HG03565 (cell line): ENCODE measurements at regions not wholly inside any gene's neighbourhood (a gene's known extent, or its start where the extent isn't known, plus 50 kb on each side); places are given as distances from the start of the nearest gene placed in this dataset.

Experiments
- ATAC-seq: cut with Tn5 transposase; IDR thresholded peaks from one replicate; pipeline ENCODE4 v1.9.1; 2021; ENCODE audit warnings: mild to moderate bottlenecking, moderate library complexity; ENCODE audit not compliant: unreplicated experiment

DNA sequence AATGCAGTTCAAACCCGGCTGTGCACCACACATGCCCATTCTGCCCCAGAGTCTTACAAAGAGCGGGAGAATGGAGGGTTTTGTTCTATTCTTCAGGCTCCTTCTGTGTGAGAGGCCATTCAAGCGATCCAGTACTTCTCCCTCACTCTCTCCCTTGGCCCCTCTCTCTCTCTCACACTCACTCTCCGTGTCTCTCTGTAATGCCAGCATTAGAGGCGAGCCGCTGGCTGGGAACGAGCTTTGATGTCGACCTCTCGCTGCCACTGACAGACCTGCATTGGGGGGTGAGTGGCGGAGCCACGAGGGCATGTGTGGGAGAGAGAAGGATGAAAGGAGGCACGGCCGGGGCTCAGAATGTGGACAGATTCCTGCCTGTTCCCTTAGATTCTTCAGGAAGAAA, 231.7 kb upstream of the ARRDC4 start:
- no peak for ATAC-seq

DNA sequence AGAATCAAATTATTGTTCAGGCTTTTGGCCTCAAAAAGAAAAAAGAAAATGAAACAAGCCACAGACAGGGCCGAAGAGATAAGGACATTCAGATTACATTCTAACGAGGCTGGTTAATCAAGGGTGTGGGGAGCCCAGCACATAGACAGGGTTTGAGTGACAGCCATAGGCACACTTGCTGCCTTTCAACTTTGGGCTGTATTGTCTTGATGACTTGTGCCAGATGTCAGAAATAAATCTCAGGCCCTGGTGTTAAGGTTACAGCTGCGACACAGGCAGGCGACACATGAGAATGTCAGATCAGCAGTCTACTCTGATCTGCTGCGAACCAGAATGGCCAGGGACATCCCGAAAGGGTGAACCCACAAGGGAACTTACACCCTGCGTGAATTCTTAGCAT, 231.2 kb upstream of the ARRDC4 start:
- no peak for ATAC-seq

DNA sequence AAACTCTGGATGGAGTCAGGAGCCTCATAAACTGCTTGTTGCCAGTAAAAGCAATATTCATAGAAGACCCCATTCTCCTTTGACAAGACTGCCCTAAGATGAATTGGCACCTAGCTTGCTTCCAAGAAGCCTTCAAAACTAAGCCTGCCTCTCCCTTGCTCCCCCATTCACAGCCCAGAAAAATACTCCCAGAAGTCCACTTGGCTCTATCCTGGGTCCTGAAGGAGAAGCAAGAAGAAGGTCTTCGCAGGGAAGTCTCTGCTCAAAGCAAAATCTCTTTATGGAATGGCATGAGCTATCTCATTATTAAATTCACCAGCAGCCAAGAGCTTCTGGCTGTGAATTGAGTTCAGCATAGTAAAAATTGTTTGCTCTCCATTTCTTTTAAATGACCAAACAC, 230.2 kb upstream of the ARRDC4 start:
- no peak for ATAC-seq

DNA sequence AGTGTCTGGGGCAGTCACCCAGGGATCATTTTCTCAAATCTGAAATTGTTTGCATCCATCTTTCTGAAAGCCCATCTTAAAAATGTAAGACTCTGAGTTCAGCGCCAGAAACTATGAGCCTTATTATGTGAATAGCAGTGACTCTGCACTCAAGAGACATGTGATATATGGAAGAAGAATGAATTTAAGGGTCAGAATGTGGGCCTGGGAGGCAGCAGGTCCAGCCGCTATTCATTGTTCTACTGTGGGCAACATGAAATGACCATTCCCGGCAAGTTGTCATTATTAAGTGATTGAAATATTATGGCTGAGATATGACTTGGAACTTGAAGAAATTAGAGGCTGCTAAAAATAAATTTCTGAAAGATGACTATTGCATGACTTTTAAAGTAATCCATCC, 228.6 kb upstream of the ARRDC4 start:
- ATAC-seq, result no peak

DNA sequence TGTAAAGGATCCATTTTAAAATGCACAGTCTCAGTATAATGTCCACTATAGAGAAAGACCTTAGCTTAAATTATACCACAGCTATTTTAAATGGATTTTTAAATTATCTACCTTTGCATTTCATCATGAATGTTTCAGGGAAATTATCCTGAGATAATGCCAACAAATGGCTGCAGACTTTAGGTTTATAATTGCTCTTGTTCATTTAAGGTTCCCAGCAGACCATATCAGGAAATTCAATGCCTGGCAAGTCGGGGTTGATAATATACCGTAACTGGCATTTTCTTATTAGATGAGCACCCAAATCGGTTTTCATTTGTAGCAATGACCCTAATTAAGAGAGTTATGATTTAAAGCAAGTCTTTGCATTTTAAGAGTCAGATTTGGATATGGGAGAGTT, 227.1 kb upstream of the ARRDC4 start:
- ATAC-seq, result no peak

DNA sequence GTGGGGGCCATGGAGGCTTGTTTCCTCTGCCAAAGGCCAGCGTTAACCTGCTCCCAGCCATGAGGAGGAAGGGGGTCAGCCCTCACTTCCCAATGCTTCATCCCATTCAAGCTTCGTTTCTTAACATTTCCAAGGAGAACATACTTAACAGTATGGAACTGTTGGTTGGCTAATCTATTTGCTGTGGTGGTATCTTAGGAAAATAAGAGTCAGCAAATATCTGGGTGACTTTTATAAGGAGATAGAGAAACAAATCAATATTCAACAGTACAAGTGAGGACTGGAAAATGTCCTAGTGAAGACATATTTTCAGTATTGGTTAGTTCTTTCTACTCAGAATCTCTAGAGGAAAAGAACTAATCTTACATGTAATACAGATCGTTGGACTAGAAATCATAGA, 223.8 kb upstream of the ARRDC4 start:
- ATAC-seq, result no peak

DNA sequence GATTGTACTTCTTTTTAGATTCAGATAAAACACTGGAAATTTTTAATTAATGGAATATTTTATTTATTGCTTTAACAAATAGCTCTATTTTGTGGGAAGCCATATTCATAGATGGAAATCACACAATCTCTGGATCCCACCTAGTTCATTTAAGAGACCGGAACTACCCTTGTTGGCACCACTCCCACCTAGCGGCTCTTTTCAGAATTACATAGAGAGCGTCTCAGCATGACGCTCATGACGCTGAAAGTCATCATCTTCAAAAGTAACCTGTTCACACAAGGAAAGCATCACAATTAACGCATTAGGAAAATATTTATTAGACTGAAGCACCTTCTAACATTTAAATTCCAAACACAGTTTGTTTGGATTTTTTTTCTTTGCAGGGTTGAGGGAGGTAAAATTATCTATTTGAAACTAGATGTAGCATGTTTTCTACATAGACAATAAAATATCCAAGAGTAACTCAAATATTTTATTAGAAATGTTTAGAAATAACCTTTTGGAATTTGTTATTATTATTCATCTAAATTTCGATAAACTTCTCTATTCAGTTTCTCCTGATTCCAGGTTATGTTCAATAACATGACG, 214.9 kb upstream of the ARRDC4 start:
- ATAC-seq, result peak; percentile 83

DNA sequence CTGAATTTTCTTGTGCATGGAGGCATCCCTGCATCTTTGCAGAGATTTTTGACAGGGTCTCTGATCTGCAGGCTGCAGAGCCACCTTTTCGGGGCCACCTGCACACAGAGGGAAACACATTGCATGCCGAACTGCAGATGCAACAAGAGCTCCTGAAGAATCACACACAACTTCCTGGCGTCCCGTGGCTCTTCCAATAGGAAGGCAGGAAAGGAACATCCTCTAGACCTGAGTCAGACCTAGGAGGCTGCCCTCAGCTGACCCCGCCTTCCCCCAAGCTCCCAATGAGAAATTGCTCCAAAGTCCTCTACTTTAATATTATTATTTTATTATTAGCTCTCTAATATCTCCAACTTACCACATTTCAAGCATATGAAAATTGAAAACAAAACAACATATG, 213.2 kb upstream of the ARRDC4 start:
- ATAC-seq, result no peak

DNA sequence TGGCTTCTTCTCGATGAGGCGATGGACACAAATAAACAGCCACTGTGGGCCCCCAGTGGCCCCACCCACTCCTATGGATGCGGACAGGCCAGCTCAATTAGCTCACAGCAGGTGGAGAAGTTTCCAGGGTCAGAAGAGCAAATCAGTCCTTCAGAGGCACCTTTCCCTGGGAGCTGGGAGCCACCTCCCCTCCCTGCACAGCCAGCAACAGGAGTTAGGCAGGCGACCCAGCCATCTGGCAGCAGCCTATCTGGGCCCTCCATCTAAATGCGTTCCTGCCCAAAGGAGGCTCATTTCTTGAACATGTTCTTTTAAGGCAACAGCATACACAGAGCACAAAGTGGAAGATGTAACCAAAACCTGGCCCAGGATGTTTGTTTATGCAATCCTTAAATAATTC, 211.9 kb upstream of the ARRDC4 start:
- no peak for ATAC-seq

DNA sequence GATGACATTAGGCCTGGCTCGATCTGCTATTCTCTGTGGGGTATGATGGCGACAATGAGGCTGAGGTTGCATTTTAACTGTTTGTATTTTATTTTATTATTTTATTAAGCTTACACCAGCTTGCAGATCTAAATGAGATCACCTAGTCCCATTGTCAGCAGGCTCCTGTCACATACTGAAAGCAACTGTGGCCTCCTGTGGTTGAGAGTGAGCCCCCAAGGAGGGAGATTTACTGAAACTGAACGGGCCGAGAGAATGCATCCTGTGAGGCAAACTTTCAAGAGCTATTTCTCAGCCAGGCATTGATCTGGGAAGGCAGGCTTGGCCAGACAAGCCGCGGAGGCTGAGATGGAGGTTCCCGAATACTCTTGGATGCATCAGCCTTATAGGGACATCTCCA, 210.4 kb upstream of the ARRDC4 start:
- no peak for ATAC-seq

DNA sequence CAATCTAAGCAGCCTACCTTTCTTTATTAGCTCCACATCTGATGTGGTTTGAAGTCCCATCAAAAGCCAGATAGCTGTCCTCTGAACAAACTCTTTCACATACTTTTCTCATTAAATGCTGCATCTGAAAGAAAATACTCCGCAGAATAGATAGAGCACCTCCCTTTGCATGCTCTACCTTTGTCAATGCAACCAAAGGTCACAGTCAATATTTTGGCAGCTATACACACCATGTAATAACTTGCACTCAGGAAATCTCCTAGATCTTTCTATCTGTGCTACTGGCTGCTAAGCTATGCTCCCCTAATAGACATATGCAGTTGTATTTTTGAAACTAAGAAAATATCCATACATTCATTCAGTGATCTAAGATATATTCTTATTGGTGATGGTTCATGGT, 204.8 kb upstream of the ARRDC4 start:
- no peak for ATAC-seq

DNA sequence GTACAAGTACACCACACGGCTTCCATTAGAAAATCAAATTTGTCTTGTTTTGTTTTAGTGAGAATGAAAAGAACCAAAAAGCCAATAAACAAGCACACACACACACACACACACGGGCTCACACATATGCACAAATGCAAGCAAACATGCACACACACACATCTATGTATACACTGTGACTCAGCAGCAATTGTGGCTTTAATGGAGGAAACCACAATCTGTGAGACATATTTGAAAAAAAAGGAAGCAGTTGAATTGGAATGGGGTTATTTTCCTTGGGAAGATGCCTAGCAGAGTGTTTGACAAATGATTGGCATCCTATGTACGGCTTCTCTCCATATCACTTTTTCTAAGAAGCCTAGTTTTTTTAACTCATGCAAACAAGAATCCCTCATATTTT, 201.1 kb upstream of the ARRDC4 start:
- ATAC-seq, result no peak

DNA sequence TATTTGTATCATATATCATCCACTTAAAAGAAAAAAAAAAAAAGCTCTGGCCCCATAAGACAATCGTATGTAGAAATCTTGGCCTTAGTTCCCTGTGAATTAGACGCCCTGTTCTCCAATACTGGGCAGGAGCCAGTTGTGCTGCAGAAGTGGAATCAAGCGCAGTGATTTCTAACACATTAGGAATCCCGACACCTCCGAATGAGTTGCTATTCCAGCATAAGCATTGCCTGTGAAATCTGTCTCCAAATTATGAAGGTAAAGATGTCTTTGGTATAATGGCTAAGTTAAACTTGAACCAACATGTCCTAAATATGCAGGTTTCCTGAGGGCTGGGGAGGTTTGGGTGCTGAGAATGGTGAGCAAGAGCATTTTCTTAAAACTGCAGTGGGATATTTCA, 199.4 kb upstream of the ARRDC4 start:
- no peak for ATAC-seq

DNA sequence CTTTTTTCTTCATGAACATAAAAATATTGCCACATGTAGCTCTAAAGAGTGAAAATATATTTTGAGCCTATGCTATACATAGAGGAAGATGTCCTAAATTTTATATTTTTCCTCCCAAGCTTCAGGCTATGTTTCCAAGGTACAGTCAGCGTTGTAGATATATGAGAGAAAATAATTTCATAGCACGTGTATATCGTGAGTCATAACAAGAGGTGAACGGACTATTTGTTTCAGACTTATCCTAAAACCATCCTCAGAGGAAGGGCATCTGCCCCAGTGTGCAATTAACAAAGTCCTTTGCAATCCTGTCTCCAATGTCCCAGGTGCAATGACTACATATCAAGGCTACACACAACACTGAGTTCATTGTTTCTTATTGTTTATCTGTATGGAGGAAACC, 177.3 kb upstream of the ARRDC4 start:
- no peak for ATAC-seq

DNA sequence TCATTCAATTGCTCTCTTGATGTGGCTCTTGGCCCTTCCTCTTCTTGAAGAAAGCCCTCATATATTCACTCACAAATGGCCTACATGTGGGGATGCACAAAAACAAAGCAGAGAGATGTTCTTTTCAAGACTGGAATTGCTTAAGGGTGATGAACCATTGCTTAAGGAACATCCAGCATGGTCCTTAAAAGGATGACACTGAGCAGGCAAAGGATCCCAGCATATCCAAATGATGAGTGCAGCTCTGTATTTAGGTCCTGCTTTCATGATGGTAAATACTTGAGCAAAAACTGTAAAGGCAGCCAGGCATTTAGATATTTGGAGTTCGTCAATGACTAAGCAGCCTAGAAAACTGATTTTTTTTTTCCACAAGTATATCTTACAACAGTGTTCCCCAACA, 173.8 kb upstream of the ARRDC4 start:
- no peak for ATAC-seq

DNA sequence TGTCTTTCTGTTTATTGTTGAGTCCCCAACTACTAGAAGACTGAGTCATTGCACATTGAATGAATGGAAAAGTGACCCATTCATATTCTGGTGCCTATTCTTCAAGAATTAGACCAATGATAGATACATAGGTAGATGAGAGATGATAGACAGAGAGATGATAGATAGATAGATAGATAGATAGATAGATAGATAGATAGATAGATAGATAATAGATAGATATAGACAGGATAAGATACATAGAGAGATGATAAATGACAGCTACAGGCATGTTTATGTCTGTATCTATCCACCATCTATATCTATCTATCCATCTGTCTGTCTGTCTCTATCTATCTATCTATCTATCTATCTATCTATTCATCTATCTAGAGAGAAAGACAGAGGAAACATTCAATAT, 170.3 kb upstream of the ARRDC4 start:
- ATAC-seq, result no peak

DNA sequence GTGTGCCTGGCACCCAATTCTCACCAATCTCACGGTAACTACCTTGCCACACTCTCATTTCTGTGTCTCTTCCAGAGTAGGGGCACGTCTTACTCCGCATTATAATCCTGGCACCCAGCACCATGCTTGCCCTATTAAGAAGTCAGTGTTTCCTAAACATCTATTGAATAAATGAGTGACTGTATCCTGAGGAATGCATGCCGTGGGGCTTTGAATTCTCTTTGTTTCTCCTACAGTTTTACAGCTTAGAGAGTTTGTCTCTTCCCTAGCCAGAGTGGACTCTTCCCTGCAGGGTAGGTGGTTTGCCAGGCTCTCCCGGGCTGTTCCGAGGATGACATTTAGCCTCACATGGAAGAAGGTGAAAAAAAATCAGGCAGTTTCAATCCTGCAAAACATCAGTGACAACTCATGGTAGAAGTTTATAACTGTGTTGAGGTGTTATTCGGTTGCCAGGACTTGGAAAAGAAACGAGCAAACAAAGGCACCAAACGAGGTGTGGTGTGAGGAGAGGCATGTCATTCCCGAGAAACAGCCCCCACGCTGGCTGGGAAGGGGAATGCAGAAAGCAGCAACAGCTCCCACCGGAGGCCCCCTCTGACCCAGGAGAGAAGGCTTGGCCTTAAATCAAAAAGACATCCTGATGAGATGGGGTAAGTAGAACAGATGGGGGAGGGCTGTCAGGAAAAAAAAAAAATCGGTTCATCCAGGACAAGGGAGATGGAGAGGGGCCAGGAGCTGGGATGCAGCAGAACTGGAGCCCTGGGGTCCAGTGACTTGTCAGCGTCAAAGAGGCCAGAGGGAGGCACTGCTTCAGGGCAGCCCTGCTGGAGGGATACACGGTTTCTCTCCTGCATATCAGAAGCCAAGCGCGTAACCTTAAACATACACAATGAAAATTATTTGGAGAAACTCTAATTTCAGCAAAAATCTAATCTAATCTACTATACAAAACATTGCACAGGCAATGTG, 168.4 kb upstream of the ARRDC4 start:
- ATAC-seq, result no peak

DNA sequence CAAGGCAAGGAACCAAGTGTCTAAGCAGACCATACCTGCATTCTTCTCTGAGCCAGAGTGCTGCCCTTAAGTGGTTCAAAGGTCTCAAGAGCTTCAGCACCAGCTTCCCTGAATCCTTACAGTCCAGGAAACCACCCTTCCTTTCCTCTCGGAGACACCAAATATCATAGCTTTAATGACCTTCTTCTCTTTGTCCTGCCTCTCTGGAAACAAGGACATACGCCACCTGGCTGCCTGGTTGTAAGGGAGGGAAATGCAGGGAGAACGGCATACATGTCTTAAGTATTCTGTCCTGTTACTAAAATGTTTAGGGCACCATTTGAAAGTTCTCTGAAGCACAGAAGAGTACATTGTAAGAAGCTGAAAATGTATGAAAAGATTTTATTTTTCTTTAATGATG, 155.6 kb upstream of the ARRDC4 start:
- no peak for ATAC-seq

DNA sequence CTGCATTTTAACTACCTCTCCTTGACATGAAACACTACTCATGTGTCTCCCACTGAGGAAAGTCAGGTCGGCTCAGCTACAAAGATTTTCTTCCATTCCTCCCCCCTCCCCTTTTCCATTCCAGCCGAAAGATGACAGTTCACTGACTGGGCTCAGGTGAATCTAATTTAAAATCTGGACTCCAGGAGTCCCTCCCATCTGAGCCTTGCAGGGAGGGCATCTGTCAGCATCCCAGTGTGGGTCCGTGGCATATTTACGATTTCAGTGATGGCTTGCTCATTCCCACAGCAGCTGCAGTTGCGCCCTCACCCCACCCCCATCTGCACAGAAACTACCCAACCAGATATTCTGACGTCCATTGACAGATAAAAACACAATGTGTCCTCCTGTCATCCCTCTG, 153.7 kb upstream of the ARRDC4 start:
- no peak for ATAC-seq

DNA sequence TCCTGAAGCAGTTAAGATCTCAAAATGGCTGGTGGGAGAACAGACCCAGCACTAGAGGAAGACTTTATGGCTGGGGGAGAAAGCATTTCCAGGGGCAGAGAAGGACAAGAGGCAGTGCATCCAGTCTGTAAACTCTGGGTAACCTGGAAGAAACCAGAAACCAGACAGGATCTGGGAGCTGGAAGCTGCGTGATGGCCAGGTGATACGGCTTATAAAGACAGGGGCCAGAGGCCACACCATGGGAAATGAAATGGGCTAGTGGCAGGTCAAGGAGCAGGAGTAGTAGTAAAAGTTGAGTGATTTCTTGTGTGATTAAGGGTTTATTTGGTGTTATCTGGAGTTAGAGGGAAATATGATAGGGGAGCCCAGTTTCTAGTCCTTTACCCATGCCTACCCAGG, 144.7 kb upstream of the ARRDC4 start:
- no peak for ATAC-seq

DNA sequence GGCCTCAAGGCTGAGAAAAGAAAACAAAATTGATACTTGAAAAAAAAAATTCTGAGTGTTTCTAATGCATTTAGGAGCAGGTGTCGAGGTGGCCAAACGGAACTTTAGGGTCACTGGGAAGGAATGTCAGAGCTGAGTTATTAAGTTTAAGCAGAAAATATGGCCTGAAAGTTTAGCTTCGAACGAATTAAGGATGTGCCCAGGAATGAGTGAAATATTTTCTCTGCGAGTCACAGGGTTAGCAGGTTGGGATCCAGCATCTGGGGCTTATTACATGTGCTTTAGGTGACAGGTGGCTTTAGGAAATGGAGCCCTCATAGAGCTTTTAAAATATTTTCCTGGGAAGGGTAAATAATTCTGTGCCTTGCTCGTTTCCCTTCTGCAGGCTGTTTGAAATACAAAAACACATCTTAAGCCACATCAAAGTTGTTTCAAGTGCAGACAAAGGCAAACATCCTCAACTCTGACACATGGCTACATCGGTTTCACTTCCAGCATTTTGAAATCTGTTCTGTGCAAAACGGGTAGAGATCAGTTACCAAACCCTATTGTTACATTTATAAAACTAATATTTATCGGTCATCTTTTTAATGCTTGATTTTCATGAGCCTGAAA, 143.1 kb upstream of the ARRDC4 start:
- no peak for ATAC-seq

DNA sequence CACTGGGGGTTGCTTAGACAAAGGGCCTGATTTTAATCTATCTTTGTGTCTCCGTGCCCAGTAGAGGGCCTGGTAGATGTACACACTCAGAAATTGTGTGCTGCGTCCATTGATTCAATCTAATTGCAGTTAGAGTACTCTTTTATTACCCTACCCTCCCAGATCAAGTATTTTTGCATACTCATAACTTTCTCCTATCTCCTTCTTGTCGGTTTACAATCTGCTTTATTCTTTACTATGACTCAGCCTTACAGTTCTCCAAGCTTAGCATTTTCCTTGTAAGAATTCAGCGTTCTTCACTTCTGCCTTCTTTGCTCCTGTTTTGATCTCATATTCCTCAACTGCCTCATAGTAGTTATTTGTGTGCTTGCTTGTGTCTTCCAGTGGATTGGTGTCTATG, 124.5 kb upstream of the ARRDC4 start:
- no peak for ATAC-seq
